ENCODE measurements at regions not wholly inside any gene's neighbourhood (a gene's known extent, or its start where the extent isn't known, plus 50 kb on each side); places are given as distances from the start of the nearest gene placed in this dataset.

GRCh38 chr15:26128611-26129140, 265.5 kb upstream of the ATP10A start:
- no peak overlapping the region for H3K4me2 ChIP-seq (ENCODE audit: low read length)
- FAIRE-seq: no peak
- Mint-ChIP-seq H3K36me3 (ENCODE audit: low read depth, unreplicated experiment) (no peaks in the 10 kb centered on the region), H3K27ac (ENCODE audit: unreplicated experiment) (no peak overlapping the region), H3K4me3 (ENCODE audit: unreplicated experiment) (no peak overlapping the region), H3K27me3 (ENCODE audit: low read depth, unreplicated experiment) (peaks cover 3% of the 10 kb centered on the region), H3K9me3 (ENCODE audit: unreplicated experiment) (no peaks in the 10 kb centered on the region), H3K4me1 (ENCODE audit: low read depth, unreplicated experiment) (peaks cover 7% of the 10 kb centered on the region)
- no peaks in the 10 kb centered on the region for H3K27me3 ChIP-seq (ENCODE audit: insufficient read depth, low read length)
- H3K9me3 ChIP-seq (ENCODE audit: insufficient read depth, low read depth, low read length): no peaks in the 10 kb centered on the region
- DNase-seq (ENCODE audit: low read depth): no peak
- H4K20me1 ChIP-seq (ENCODE audit: insufficient read depth, low read length): no peaks in the 10 kb centered on the region
- H3K4me3 ChIP-seq (ENCODE audit: insufficient read depth, low read depth, low read length): no peak overlapping the region
- no peaks in the 10 kb centered on the region for H3K36me3 ChIP-seq (ENCODE audit: insufficient read depth, low read length)
- no peaks in the 10 kb centered on the region for H3K79me2 ChIP-seq (ENCODE audit: insufficient read depth, low read length)
- no peaks in the 10 kb centered on the region for H3K4me1 ChIP-seq (ENCODE audit: insufficient read depth, low read length)
- no peak for TF ChIP-seq CTCF (IDR thresholded peaks at IDR 0.05; ENCODE audit: insufficient read depth, low read depth, low read length)
- no peak for TF ChIP-seq EZH2 (IDR thresholded peaks at IDR 0.05; ENCODE audit: insufficient read depth, low read length)
- no peak overlapping the region for H2AFZ ChIP-seq (ENCODE audit: low read depth, low read length)
- H3K9ac ChIP-seq (ENCODE audit: low read length): no peak overlapping the region
- H3K27ac ChIP-seq (ENCODE audit: low read depth, low read length): no peak overlapping the region

GRCh38 chr15:26126819-26127387, 263.8 kb upstream of the ATP10A start:
- Histone ChIP-seq H3K9ac (ENCODE audit: low read length) (no peak overlapping the region), H3K27me3 (ENCODE audit: insufficient read depth, low read length) (no peaks in the 10 kb centered on the region), H3K4me1 (ENCODE audit: insufficient read depth, low read length) (no peaks in the 10 kb centered on the region), H3K79me2 (ENCODE audit: insufficient read depth, low read length) (no peaks in the 10 kb centered on the region), H3K4me3 (ENCODE audit: insufficient read depth, low read depth, low read length) (no peak overlapping the region), H2AFZ (ENCODE audit: low read depth, low read length) (no peak overlapping the region), H4K20me1 (ENCODE audit: insufficient read depth, low read length) (no peaks in the 10 kb centered on the region), H3K36me3 (ENCODE audit: insufficient read depth, low read length) (no peaks in the 10 kb centered on the region), H3K9me3 (ENCODE audit: insufficient read depth, low read depth, low read length) (no peaks in the 10 kb centered on the region), H3K27ac (ENCODE audit: low read depth, low read length) (no peak overlapping the region), H3K4me2 (ENCODE audit: low read length) (no peak overlapping the region)
- TF ChIP-seq CTCF (IDR thresholded peaks at IDR 0.05; ENCODE audit: insufficient read depth, low read depth, low read length): no peak
- no peak for TF ChIP-seq EZH2 (IDR thresholded peaks at IDR 0.05; ENCODE audit: insufficient read depth, low read length)
- no peak for DNase-seq (ENCODE audit: low read depth)
- no peaks in the 10 kb centered on the region for H3K36me3 Mint-ChIP-seq (ENCODE audit: low read depth, unreplicated experiment)
- FAIRE-seq: no peak
- H3K27ac Mint-ChIP-seq (ENCODE audit: unreplicated experiment): no peak overlapping the region
- H3K27me3 Mint-ChIP-seq (ENCODE audit: low read depth, unreplicated experiment): peaks cover 3% of the 10 kb centered on the region
- H3K9me3 Mint-ChIP-seq (ENCODE audit: unreplicated experiment): no peaks in the 10 kb centered on the region
- no peak overlapping the region for H3K4me3 Mint-ChIP-seq (ENCODE audit: unreplicated experiment)
- H3K4me1 Mint-ChIP-seq (ENCODE audit: low read depth, unreplicated experiment): no peaks in the 10 kb centered on the region

- no peak for FAIRE-seq
- no peak overlapping the region for H3K4me2 ChIP-seq (ENCODE audit: low read length)
- H3K27me3 ChIP-seq (ENCODE audit: insufficient read depth, low read length): no peaks in the 10 kb centered on the region
- H3K79me2 ChIP-seq (ENCODE audit: insufficient read depth, low read length): no peaks in the 10 kb centered on the region
- no peaks in the 10 kb centered on the region for H3K4me1 ChIP-seq (ENCODE audit: insufficient read depth, low read length)
- H3K4me3 Mint-ChIP-seq (ENCODE audit: unreplicated experiment): no peak overlapping the region
- TF ChIP-seq EZH2 (IDR thresholded peaks at IDR 0.05; ENCODE audit: insufficient read depth, low read length) (no peak), CTCF (IDR thresholded peaks at IDR 0.05; ENCODE audit: insufficient read depth, low read depth, low read length) (no peak)
- peaks cover 3% of the 10 kb centered on the region for H3K27me3 Mint-ChIP-seq (ENCODE audit: low read depth, unreplicated experiment)
- DNase-seq (ENCODE audit: low read depth): no peak
- no peaks in the 10 kb centered on the region for H3K9me3 ChIP-seq (ENCODE audit: insufficient read depth, low read depth, low read length)
- no peak overlapping the region for H3K9ac ChIP-seq (ENCODE audit: low read length)
- no peaks in the 10 kb centered on the region for H3K4me1 Mint-ChIP-seq (ENCODE audit: low read depth, unreplicated experiment)
- H4K20me1 ChIP-seq (ENCODE audit: insufficient read depth, low read length): no peaks in the 10 kb centered on the region
- H3K4me3 ChIP-seq (ENCODE audit: insufficient read depth, low read depth, low read length): no peak overlapping the region
- no peaks in the 10 kb centered on the region for H3K9me3 Mint-ChIP-seq (ENCODE audit: unreplicated experiment)
- H3K27ac Mint-ChIP-seq (ENCODE audit: unreplicated experiment): no peak overlapping the region
- no peak overlapping the region for H3K27ac ChIP-seq (ENCODE audit: low read depth, low read length)
- no peaks in the 10 kb centered on the region for H3K36me3 ChIP-seq (ENCODE audit: insufficient read depth, low read length)
- H2AFZ ChIP-seq (ENCODE audit: low read depth, low read length): no peak overlapping the region
- H3K36me3 Mint-ChIP-seq (ENCODE audit: low read depth, unreplicated experiment): no peaks in the 10 kb centered on the region
These were observed 262.9 kb upstream of the ATP10A start for GRCh38 chr15:26126070-26126469.

All from astrocyte (in vitro differentiated cells and primary cell).